ENCODE measurements at regions not wholly inside any gene's neighbourhood (a gene's known extent, or its start where the extent isn't known, plus 50 kb on each side); places are given as distances from the start of the nearest gene placed in this dataset.

DNA sequence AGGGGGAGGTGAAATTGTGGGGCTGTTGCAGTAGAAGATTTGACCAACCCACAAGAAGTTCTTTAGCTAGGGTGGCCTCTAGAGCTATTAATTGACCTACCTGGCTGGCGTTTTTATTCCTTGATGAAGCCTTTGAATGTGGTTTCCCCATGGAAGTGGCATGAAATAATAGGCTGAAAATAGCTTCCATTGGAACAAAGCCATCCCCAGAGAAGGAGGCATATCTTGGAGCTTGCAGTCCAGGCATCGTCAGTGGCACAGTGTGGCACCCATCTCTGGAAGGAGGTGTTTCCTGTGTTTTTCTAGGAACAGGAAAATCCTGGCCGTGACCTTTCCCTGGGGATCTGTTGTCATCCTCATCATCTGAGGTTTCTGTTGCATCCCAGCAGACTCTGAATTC, 96.3 kb upstream of the WDR1 start:
- TF ChIP-seq, protein P1, sequence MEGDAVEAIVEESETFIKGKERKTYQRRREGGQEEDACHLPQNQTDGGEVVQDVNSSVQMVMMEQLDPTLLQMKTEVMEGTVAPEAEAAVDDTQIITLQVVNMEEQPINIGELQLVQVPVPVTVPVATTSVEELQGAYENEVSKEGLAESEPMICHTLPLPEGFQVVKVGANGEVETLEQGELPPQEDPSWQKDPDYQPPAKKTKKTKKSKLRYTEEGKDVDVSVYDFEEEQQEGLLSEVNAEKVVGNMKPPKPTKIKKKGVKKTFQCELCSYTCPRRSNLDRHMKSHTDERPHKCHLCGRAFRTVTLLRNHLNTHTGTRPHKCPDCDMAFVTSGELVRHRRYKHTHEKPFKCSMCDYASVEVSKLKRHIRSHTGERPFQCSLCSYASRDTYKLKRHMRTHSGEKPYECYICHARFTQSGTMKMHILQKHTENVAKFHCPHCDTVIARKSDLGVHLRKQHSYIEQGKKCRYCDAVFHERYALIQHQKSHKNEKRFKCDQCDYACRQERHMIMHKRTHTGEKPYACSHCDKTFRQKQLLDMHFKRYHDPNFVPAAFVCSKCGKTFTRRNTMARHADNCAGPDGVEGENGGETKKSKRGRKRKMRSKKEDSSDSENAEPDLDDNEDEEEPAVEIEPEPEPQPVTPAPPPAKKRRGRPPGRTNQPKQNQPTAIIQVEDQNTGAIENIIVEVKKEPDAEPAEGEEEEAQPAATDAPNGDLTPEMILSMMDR (IDR thresholded peaks at IDR 0.05; ENCODE audit: unreplicated experiment), result no peak
- DNase-seq (ENCODE audit: low spot score in 2 of 2, unreplicated experiment in 2 of 2), result no peak
- H3K27ac Mint-ChIP-seq, result no peak overlapping the region
- no peak overlapping the region for H3K4me3 Mint-ChIP-seq
- H3K36me3 Mint-ChIP-seq, result no peaks in the 10 kb centered on the region
- no peaks in the 10 kb centered on the region for H3K27me3 Mint-ChIP-seq (ENCODE audit: low read depth)
- H3K9me3 Mint-ChIP-seq, result peaks cover 3% of the 10 kb centered on the region
- no peaks in the 10 kb centered on the region for H3K4me1 Mint-ChIP-seq

DNA sequence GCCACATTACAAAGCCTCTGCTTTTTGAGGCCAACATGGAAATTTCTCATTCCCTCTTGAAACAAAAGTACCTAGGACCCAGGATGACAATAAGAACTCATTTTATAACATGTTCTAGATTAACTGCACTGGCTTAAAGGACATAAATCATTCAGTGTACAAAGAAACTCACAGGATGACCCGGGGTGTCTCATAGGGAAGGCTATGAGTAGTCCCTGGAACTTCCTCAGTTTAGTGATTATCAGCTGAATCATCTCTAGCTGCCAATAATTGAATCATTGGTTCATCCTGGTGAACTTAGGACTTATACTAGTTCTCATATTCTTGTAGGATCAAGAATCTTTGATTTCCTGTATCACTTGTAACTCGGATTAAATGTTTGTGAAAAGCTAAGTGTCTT, 95.8 kb upstream of the WDR1 start:
- Mint-ChIP-seq H3K36me3 (no peaks in the 10 kb centered on the region), H3K27ac (no peak overlapping the region), H3K4me3 (no peak overlapping the region), H3K9me3 (peaks cover 3% of the 10 kb centered on the region), H3K4me1 (no peaks in the 10 kb centered on the region), H3K27me3 (ENCODE audit: low read depth) (no peaks in the 10 kb centered on the region)
- no peak for DNase-seq (ENCODE audit: low spot score in 2 of 2, unreplicated experiment in 2 of 2)
- TF ChIP-seq, protein P1 (IDR thresholded peaks at IDR 0.05; ENCODE audit: unreplicated experiment), result no peak

DNA sequence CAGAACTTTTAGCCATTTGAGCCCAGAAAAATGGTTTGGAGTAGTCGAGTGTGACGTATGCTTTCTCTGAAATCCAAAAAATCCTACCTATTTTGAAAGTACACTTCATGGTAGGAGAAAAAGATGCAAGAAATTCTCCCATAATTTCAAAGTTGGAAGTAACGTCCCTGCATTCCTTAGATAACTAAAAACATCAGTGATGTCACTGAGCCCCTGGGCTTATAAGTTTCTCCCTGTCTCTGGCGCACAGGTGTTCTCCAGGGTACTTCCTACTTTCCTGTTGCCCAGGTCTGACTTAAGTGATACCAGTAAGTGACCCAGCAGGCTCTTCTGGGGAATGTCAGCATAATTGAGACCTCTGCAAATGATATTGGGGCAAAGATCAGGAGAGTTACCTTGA, 90.5 kb upstream of the WDR1 start:
- Mint-ChIP-seq H3K36me3 (no peaks in the 10 kb centered on the region), H3K4me3 (no peak overlapping the region), H3K27ac (no peak overlapping the region), H3K4me1 (peaks cover 2% of the 10 kb centered on the region), H3K27me3 (ENCODE audit: low read depth) (no peaks in the 10 kb centered on the region), H3K9me3 (no peaks in the 10 kb centered on the region)
- no peak for DNase-seq (ENCODE audit: low spot score in 2 of 2, unreplicated experiment in 2 of 2)
- TF ChIP-seq, protein P1 (IDR thresholded peaks at IDR 0.05; ENCODE audit: unreplicated experiment), result no peak

DNA sequence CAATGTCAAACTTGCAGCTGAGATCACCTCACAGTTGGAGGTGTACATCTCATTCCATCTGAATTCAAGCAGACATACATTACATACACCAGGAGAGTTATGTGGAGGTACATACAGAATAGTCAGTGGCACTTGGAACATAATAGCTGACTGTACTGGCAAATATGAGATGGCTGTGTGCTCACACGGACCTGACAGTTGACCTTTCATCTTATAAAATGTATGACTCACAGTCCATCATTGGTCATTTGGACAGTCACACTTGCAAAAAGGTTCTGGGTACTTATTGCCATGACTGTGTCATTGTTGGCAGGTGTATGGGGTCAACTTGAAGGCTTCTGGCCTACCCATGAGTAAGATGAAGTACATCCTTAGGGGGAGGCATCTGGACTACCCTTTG, 88.6 kb upstream of the WDR1 start:
- H3K36me3 Mint-ChIP-seq, result no peaks in the 10 kb centered on the region
- H3K27me3 Mint-ChIP-seq (ENCODE audit: low read depth), result no peaks in the 10 kb centered on the region
- no peak overlapping the region for H3K27ac Mint-ChIP-seq
- H3K4me3 Mint-ChIP-seq, result no peak overlapping the region
- peaks cover 2% of the 10 kb centered on the region for H3K4me1 Mint-ChIP-seq
- TF ChIP-seq, protein P1 (IDR thresholded peaks at IDR 0.05; ENCODE audit: unreplicated experiment), result no peak
- no peak for DNase-seq (ENCODE audit: low spot score in 2 of 2, unreplicated experiment in 2 of 2)
- H3K9me3 Mint-ChIP-seq, result no peaks in the 10 kb centered on the region

DNA sequence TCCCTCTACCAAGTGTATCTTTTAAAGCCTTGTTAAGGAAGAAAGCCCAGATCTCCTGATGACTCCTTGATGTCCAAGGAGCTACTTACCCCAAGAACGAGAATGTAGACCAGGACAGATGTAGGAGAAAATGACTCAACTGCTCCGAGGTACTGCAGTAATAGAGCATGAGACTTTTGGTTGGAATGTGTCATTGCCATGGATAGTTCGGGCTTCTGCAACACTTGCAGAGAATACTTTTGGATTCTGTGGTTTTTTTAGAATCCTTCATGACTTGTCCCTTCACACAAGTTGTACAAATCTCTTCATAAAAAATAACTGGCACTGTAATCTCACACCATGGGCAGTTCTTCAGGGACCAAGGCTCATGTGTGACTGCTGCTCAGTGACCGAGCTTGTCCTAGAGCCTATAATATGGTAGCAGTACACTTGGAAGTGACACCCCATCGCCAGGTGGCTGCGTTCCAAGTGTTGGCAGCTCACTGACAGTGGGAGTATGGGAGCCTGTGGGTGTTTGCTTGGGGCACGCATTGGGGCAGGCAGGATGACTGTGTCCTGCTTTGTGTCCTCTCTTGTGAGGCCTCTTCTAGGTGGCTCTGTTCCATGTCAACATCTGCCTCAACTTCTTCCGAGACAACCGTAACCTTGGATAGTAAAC, 87.9 kb upstream of the WDR1 start:
- H3K9me3 Mint-ChIP-seq, result no peaks in the 10 kb centered on the region
- H3K27me3 Mint-ChIP-seq (ENCODE audit: low read depth), result no peaks in the 10 kb centered on the region
- H3K4me1 Mint-ChIP-seq, result peaks cover 2% of the 10 kb centered on the region
- H3K4me3 Mint-ChIP-seq, result no peak overlapping the region
- H3K36me3 Mint-ChIP-seq, result no peaks in the 10 kb centered on the region
- TF ChIP-seq, protein P1 (IDR thresholded peaks at IDR 0.05; ENCODE audit: unreplicated experiment), result no peak
- no peak for DNase-seq (ENCODE audit: low spot score in 2 of 2, unreplicated experiment in 2 of 2)
- H3K27ac Mint-ChIP-seq, result no peak overlapping the region

DNA sequence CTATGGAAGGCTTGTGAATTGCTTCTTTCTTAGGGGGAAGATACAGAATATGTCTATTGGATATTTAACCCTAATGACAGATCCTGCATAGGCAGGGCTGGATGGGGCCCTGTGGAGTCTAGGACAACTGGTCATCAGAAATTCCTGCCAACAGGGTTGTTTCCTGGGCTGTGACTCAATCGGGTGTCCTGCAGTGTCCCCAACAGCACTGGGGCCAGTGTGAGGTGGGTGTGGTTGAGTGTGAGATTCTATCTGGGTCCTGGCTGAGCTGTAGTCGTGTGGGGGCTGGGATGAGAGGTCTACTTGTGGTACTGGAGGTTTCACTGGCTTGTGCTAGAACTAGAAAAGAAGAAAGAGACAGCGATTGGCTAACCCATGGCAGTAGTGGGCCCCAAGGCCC, 87.3 kb upstream of the WDR1 start:
- DNase-seq (ENCODE audit: low spot score in 2 of 2, unreplicated experiment in 2 of 2), result no peak
- Mint-ChIP-seq H3K27me3 (ENCODE audit: low read depth) (no peaks in the 10 kb centered on the region), H3K27ac (no peak overlapping the region), H3K9me3 (no peaks in the 10 kb centered on the region), H3K4me1 (peaks cover 2% of the 10 kb centered on the region), H3K36me3 (no peaks in the 10 kb centered on the region), H3K4me3 (no peak overlapping the region)
- TF ChIP-seq, protein P1 (IDR thresholded peaks at IDR 0.05; ENCODE audit: unreplicated experiment), result no peak
